HG03175 (cell line): ENCODE measurements at regions not wholly inside any gene's neighbourhood (a gene's known extent, or its start where the extent isn't known, plus 50 kb on each side); places are given as distances from the start of the nearest gene placed in this dataset.
"Not testable (repeated sequence)": the region's sequence is repeated elsewhere in the genome, so short reads cannot be mapped to it uniquely, and the experiment has no call there.

Experiments
- ATAC-seq: cut with Tn5 transposase; IDR thresholded peaks from one replicate; pipeline ENCODE4 v1.9.1; 2021; ENCODE audit warnings: mild to moderate bottlenecking, moderate library complexity; ENCODE audit not compliant: unreplicated experiment

GRCh38 chr4:19539201-19539600 is 712.5 kb upstream of the SLIT2 start:
- ATAC-seq, result no peak

GRCh38 chr4:19534159-19534558 is 717.5 kb upstream of the SLIT2 start:
- no peak for ATAC-seq

DNA sequence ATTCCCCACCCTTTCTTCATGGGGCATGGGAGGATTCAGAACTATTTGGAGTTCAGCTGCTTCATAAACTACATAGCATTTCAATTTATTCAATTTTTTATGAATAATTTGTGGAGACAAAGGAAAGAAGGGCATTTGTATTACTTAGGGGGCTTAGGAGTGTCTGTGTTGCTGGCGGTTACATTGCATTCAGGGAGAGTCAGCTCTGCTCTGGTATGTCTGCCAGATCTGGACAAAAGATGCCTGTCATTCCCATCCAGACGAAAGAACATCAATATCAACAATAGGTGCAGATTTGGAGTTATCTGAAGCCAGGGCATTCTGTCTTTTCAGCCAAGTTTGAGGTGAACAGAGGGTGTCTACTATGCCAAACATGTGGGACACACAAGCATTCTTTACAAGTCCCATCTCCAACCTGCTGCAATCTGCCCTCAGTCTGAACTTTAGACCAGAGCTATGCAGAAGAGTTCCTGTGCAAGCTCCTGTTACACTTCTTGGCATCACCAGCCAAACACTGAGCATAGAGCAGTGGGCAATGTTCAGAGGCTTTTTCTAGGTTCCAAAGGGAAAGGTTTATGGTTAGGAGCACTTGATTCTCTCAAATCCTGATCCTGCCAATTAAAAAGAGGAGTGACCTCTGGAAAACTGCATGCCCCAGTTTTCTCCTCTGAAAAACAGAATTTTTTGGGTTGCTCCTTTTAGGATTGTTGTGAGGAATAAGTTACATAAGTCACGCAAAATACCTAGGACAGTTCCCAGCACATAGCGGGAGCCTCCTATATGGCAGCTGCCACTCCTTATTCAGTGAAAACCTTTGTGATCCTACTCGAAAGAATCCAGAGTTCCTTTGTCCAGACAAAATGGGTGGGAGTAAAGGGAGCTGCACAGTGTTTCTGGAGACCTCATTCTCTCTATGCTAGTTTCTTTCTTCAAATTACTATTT is 719.5 kb upstream of the SLIT2 start:
- ATAC-seq, result no peak

DNA sequence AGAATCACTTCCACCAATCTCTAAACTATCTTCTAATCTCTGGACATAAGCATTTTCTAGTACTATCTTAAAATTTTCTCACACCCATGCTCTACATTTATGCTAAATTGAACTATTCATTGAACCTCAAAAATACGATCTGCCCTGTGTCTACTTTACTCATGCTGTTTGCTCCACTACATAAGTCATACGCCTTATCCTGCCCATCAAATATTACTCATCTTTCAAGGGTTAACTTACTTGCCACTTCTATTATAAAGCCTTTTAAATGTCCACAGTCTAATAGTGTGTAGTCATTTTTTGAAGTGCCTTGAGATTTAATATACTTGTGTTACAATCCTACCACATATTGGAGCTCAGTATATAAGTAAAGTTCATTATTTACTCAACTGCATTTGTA is 727.7 kb upstream of the SLIT2 start:
- ATAC-seq, result no peak

GRCh38 chr4:19522966-19523365 is 728.7 kb upstream of the SLIT2 start:
- ATAC-seq, result no peak

DNA sequence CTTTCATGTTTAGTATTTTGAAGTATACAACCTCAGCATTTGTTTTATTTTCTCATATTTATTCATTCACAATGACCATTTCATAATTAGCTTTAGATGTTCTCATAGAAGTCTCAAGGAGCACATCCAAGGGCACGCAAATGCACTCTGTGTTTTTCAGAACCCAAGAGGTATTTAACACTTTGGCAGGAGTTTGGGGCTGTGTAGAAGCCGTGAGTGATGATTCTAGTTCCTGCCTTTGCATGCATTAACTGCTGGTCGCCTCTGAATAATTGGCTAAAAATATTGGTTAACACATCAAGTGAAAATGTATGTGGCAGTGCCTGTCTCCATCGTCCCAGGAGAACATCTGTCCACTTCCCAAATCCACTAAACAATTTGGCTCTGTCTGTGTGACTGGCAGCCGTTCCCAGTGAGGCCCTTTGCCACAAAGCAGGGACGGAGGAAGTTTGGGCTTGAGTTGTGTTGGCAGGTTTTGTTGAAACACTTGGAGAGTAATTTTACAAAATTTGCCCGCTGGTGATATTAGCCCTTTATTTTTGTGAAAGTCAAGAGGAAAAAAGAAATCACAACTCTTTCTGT is 730.7 kb upstream of the SLIT2 start:
- no peak for ATAC-seq

- no peak for ATAC-seq
Observed at GRCh38 chr4:19514276-19515070, 737.2 kb upstream of the SLIT2 start.

DNA sequence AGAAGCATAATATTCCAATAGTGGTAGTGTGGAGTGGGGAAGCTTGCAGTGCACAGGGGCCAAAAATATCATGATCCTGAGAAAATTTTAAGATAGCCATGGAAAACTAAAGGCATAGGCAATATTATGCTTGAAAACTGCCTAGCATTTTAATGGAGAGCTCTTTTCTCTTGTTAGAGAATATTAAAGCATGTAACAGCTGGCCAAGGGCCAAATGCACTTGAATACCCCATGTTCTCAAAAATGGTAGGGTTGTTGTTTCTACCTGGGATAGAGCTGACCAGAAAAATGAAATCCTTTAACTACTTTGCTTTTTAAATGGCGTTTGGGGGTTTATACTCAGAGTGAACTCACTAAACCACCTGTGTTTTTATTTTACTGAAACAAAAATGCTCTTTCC is 739.6 kb upstream of the SLIT2 start:
- ATAC-seq, result no peak

DNA sequence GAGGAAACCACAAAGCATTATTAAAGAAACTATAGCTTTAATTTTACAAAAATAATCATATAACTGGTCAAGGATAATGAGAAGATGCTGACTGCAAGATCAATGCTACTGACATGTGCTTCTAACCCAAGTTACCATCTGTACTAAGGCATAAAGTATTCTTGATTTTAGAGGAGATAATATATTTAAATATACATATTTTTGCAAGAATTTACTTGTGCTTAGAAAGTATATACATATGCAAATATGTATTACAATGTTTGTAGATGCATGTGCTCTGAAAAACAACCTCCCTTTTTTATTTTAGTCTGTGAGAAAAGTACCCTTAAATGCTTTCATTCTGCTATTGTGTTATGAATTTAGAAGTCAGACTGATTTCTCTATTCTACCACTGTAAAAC is 740.7 kb upstream of the SLIT2 start:
- ATAC-seq, result no peak

GRCh38 chr4:19508442-19508841 is 743.3 kb upstream of the SLIT2 start:
- no peak for ATAC-seq

- ATAC-seq, result no peak
Observed at GRCh38 chr4:19497705-19498104, 754.0 kb upstream of the SLIT2 start.

- ATAC-seq, result no peak
Observed at GRCh38 chr4:19496756-19497155, 754.9 kb upstream of the SLIT2 start.

GRCh38 chr4:19494961-19495360 is 756.7 kb upstream of the SLIT2 start:
- no peak for ATAC-seq

GRCh38 chr4:19492606-19493005 is 759.1 kb upstream of the SLIT2 start:
- ATAC-seq, result no peak

GRCh38 chr4:19486400-19486799 is 765.3 kb upstream of the SLIT2 start:
- ATAC-seq, result no peak

- no peak for ATAC-seq
Observed at GRCh38 chr4:19478791-19479190, 772.9 kb upstream of the SLIT2 start.

GRCh38 chr4:19473569-19473968 is 778.1 kb upstream of the SLIT2 start:
- no peak for ATAC-seq

DNA sequence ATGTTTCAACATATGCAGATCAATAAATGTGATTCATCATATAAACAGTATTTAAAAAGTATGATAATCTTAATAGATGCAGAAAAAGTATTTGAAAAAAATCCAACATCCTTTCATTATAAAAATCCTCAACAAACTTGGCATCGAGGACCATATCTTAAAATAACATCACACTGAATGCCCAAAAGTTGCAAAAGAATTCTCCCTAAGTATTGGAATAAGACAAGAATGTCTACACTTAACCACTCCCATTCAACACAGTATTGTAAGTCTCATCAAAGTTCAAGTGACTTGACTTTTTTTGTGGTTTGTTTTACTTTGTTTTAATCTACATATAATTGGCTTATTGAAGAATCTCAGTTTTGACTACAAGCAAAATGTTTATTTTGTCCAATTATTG is 779.0 kb upstream of the SLIT2 start:
- ATAC-seq, result no peak

GRCh38 chr4:19470001-19470400 is 781.7 kb upstream of the SLIT2 start:
- ATAC-seq, result not testable (repeated sequence)

- no peak for ATAC-seq
Observed at GRCh38 chr4:19462117-19462516, 789.6 kb upstream of the SLIT2 start.

GRCh38 chr4:19455850-19456602 is 795.7 kb upstream of the SLIT2 start:
- no peak for ATAC-seq
